SU-DHL-6 (cell line): ENCODE measurements at regions not wholly inside any gene's neighbourhood (a gene's known extent, or its start where the extent isn't known, plus 50 kb on each side); places are given as distances from the start of the nearest gene placed in this dataset.

Source experiments
- CTCF ChIP-seq: fragments of 200-600 bp; sonication (generic); IDR thresholded peaks from one replicate; pipeline ENCODE4 v1.5.1; 2017; ENCODE audit warnings: antibody characterized with exemption, mild to moderate bottlenecking, low read length, moderate library complexity; ENCODE audit not compliant: insufficient read depth, poor library complexity, severe bottlenecking
- EZH2phosphoT487 ChIP-seq: fragments of 200-600 bp; sonication (generic), shearing (Covaris generic); conservative IDR thresholded peaks from 2 replicates; pipeline ENCODE4 v1.6.1; 2018; ENCODE audit warnings: mild to moderate bottlenecking, antibody characterized with exemption, low read length, moderate library complexity, mixed read lengths

- TF ChIP-seq CTCF (no peak), EZH2phosphoT487 (no peak)
These were observed 105.9 kb upstream of the BCAT1 start for GRCh38 chr12:25054783-25055144.
